Endothelial cell (in vitro differentiated cells): ENCODE measurements at regions not wholly inside any gene's neighbourhood (a gene's known extent, or its start where the extent isn't known, plus 50 kb on each side); places are given as distances from the start of the nearest gene placed in this dataset.

Experiments
- DNase-seq: peaks from one replicate; pipeline ENCODE4 v3.0.0; 2021; ENCODE audit warnings: low spot score
- H3K27ac Mint-ChIP-seq: one replicate; pipeline ENCODE4 v1.8.0; 2021; ENCODE audit warnings: mixed read lengths, inconsistent platforms; ENCODE audit not compliant: unreplicated experiment
- H3K27me3 Mint-ChIP-seq: one replicate; pipeline ENCODE4 v1.8.0; 2021; ENCODE audit warnings: mild to moderate bottlenecking, moderate library complexity, mixed read lengths, inconsistent platforms; ENCODE audit not compliant: unreplicated experiment
- H3K36me3 Mint-ChIP-seq: one replicate; pipeline ENCODE4 v1.8.0; 2021; ENCODE audit warnings: mild to moderate bottlenecking, low read depth, mixed read lengths, inconsistent platforms; ENCODE audit not compliant: unreplicated experiment
- H3K4me1 Mint-ChIP-seq: one replicate; pipeline ENCODE4 v1.8.0; 2021; ENCODE audit warnings: mild to moderate bottlenecking, mixed read lengths, inconsistent platforms; ENCODE audit not compliant: unreplicated experiment
- H3K4me3 Mint-ChIP-seq: one replicate; pipeline ENCODE4 v1.8.0; 2021; ENCODE audit warnings: mild to moderate bottlenecking, mixed read lengths, inconsistent platforms; ENCODE audit not compliant: unreplicated experiment
- H3K9me3 Mint-ChIP-seq: one replicate; pipeline ENCODE4 v1.8.0; 2021; ENCODE audit warnings: mixed read lengths, inconsistent platforms; ENCODE audit not compliant: unreplicated experiment
- TF ChIP-seq, protein P1 (sequence below): fragments of 200-600 bp; sonication (generic); IDR thresholded peaks from one replicate; pipeline ENCODE4 v1.5.0; 2021; ENCODE audit warnings: antibody characterized with exemption; ENCODE audit not compliant: unreplicated experiment

DNA sequence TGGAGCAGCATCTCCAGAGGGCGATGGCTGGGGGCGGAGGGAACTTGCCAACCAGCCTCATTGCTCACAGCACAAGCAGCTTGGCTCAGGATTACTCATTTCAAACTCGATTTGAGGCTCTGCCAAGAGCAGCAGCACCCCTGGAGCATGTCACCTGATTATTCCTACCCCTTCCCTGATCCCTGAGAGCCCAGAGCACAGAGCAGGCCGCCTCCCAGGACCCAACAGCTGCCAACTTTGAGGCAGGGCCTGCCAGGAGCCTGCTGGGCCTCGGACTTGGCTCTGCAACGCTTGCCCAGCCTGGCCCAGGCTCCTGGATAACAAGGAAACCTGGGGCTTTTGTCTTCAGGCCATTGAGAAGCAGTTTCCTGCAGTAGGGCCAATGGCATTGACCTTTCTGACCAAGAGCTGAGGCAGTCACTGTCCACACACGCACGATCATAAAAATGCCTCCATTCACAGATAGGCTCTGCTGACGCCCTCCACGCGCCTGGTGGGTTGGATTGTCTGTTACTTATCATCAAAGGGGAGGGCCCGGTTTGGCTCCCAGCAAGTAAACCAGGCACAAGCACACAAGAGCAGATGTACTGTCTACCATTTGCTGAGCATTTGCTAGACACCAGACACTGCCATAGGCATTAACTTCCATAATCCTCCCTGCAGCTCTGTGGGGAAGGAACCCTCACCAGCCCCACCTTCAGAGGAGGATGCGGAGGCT, 406.6 kb upstream of the EEF2KMT start:
- peaks cover 5% of the 10 kb centered on the region for H3K27me3 Mint-ChIP-seq
- DNase-seq, result no peak
- TF ChIP-seq, protein P1, sequence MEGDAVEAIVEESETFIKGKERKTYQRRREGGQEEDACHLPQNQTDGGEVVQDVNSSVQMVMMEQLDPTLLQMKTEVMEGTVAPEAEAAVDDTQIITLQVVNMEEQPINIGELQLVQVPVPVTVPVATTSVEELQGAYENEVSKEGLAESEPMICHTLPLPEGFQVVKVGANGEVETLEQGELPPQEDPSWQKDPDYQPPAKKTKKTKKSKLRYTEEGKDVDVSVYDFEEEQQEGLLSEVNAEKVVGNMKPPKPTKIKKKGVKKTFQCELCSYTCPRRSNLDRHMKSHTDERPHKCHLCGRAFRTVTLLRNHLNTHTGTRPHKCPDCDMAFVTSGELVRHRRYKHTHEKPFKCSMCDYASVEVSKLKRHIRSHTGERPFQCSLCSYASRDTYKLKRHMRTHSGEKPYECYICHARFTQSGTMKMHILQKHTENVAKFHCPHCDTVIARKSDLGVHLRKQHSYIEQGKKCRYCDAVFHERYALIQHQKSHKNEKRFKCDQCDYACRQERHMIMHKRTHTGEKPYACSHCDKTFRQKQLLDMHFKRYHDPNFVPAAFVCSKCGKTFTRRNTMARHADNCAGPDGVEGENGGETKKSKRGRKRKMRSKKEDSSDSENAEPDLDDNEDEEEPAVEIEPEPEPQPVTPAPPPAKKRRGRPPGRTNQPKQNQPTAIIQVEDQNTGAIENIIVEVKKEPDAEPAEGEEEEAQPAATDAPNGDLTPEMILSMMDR, result no peak
- H3K4me1 Mint-ChIP-seq, result no peaks in the 10 kb centered on the region
- H3K4me3 Mint-ChIP-seq, result no peak overlapping the region
- no peaks in the 10 kb centered on the region for H3K9me3 Mint-ChIP-seq
- H3K27ac Mint-ChIP-seq, result no peak overlapping the region
- H3K36me3 Mint-ChIP-seq, result no peaks in the 10 kb centered on the region

DNA sequence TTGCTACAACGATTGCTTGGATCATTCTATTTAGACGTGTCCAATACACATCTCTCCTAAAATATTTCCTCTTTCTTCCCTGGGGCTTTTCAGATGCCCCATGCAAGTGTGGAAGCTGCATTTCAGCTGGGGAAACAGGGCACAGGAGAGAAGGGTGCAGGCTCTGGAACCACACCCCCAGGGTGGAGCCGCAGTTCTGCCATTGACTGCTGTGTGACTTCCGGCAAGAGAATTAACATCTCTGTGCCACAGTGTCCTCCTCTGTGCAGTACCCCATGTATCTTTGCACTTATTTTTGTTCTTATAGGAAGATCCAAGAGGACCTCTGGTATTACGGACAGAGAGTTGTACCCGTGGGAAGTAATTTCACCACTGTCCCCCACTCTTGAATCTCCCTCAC, 405.3 kb upstream of the EEF2KMT start:
- H3K27ac Mint-ChIP-seq, result no peak overlapping the region
- TF ChIP-seq, protein P1, result no peak
- H3K4me1 Mint-ChIP-seq, result no peaks in the 10 kb centered on the region
- peaks cover 3% of the 10 kb centered on the region for H3K27me3 Mint-ChIP-seq
- no peaks in the 10 kb centered on the region for H3K9me3 Mint-ChIP-seq
- no peak for DNase-seq
- no peaks in the 10 kb centered on the region for H3K36me3 Mint-ChIP-seq
- H3K4me3 Mint-ChIP-seq, result no peak overlapping the region

DNA sequence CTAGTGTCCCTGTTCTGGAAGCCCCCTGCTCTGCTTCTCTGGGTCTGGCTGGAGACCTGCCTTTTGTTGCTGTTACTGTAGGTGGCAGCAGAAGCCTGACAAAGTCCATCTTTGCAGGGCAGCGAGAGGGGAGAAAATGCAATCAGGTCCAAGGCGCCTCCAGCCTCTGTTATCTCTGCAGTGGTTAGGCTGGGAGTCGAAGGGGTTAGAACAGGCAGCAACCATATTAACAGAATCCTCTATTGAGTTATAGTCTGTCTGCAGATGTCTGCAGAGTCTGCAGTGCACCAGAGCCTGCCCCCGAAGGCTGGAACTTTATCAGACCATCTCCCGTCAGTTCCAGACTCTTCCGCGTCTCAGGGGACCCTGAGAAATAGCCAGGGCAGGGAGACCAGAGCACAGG, 404.9 kb upstream of the EEF2KMT start:
- peak; percentile 67 for DNase-seq
- peaks cover 3% of the 10 kb centered on the region for H3K27me3 Mint-ChIP-seq
- H3K9me3 Mint-ChIP-seq, result no peaks in the 10 kb centered on the region
- no peaks in the 10 kb centered on the region for H3K4me1 Mint-ChIP-seq
- H3K4me3 Mint-ChIP-seq, result no peak overlapping the region
- TF ChIP-seq, protein P1, result peak; percentile 36
- no peak overlapping the region for H3K27ac Mint-ChIP-seq
- H3K36me3 Mint-ChIP-seq, result no peaks in the 10 kb centered on the region

DNA sequence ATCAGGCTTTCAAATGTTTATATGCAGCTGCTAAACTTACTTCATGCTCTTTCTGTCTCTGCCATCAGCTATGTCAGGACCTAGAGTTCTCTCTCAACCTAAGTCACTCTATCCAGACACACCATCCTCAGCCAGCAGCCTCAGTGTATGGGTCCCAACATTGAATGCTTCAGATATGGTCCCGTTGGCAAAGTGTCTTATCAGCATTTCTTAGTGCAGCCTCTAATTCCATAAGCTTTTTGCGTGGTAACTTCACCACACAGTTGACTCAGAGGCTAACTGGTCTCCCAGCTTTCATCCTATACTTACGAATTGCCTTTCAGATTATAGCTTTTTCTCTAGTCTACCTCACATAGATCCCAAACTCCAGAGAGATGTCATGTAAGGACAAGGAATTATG, 402.9 kb upstream of the EEF2KMT start:
- TF ChIP-seq, protein P1, result no peak
- no peaks in the 10 kb centered on the region for H3K9me3 Mint-ChIP-seq
- no peak overlapping the region for H3K4me3 Mint-ChIP-seq
- DNase-seq, result no peak
- H3K27me3 Mint-ChIP-seq, result peaks cover 1% of the 10 kb centered on the region
- no peaks in the 10 kb centered on the region for H3K36me3 Mint-ChIP-seq
- no peak overlapping the region for H3K27ac Mint-ChIP-seq
- no peaks in the 10 kb centered on the region for H3K4me1 Mint-ChIP-seq

DNA sequence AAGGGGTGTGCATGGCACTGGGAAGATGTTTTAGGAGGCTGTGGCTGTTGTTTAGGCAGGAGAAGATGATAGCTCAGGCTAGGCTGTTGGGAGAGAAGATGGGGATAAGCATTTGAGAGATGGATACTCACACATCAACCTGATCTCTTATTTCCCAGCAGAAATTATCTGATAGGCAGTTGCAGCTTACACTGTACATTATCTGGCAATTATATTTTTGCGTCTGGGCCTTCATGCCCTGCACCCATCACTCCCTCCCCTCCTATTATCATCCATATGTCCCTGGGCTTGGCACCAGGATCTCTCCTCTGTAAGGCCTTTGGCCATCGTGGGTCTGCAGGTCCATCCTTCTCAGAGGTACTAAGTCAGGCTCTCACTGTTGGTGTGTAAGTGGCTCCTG, 401.0 kb upstream of the EEF2KMT start:
- H3K36me3 Mint-ChIP-seq, result no peaks in the 10 kb centered on the region

More for the DNA sequence above, 401.0 kb upstream of the EEF2KMT start:
- DNase-seq, result no peak
- no peak overlapping the region for H3K4me3 Mint-ChIP-seq
- H3K4me1 Mint-ChIP-seq, result no peaks in the 10 kb centered on the region
- no peak overlapping the region for H3K27ac Mint-ChIP-seq
- H3K9me3 Mint-ChIP-seq, result no peaks in the 10 kb centered on the region
- TF ChIP-seq, protein P1, result no peak
- H3K27me3 Mint-ChIP-seq, result peaks cover 3% of the 10 kb centered on the region
